Fibroblast of the aortic adventitia (primary cell): ENCODE measurements at regions not wholly inside any gene's neighbourhood (a gene's known extent, or its start where the extent isn't known, plus 50 kb on each side); places are given as distances from the start of the nearest gene placed in this dataset.

Source experiments
- DNase-seq: peaks from one replicate; pipeline ENCODE4 v3.0.0-alpha.2; 2010; ENCODE audit warnings: low read depth
- H3K4me3 ChIP-seq: 2 replicates; pipeline ENCODE4 v1.5.1; 2011; ENCODE audit warnings: low read depth, mild to moderate bottlenecking, control low read depth, low read length, moderate library complexity
- CTCF ChIP-seq: IDR thresholded peaks from 2 replicates; pipeline ENCODE4 v1.5.1; 2011; ENCODE audit warnings: mild to moderate bottlenecking, low read length, control low read depth, inconsistent platforms; ENCODE audit not compliant: insufficient read depth

- no peak overlapping the region for H3K4me3 ChIP-seq
- no peak for TF ChIP-seq CTCF
- DNase-seq: no peak
Measured at GRCh38 chr22:48855593-48856307, 971.9 kb downstream of the BRD1 start.

- no peak for TF ChIP-seq CTCF
- H3K4me3 ChIP-seq: no peak overlapping the region
- DNase-seq: no peak
Measured at GRCh38 chr22:48855013-48855412, 972.7 kb downstream of the BRD1 start.

- TF ChIP-seq CTCF: no peak
- H3K4me3 ChIP-seq: no peak overlapping the region
- DNase-seq: no peak
Measured at GRCh38 chr22:48853627-48854240, 973.9 kb downstream of the BRD1 start.

- TF ChIP-seq CTCF: no peak
Measured at GRCh38 chr22:48851933-48852549, 975.6 kb downstream of the BRD1 start.

GRCh38 chr22:48850658-48851287 is 976.9 kb downstream of the BRD1 start:
- DNase-seq: no peak
- no peak for TF ChIP-seq CTCF
- H3K4me3 ChIP-seq: no peak overlapping the region

More at GRCh38 chr22:48851933-48852549, 975.6 kb downstream of the BRD1 start:
- H3K4me3 ChIP-seq: no peak overlapping the region
- no peak for DNase-seq

GRCh38 chr22:48849963-48850657 is 977.6 kb downstream of the BRD1 start:
- H3K4me3 ChIP-seq: no peak overlapping the region
- no peak for DNase-seq
- TF ChIP-seq CTCF: no peak
